Activated CD4-positive, alpha-beta T cell treated with anti-CD3 and anti-CD28 coated beads, Interleukin-2, amount 10 ng/mL, durations not matched to agents 7 days and 5 days (primary cell): ENCODE measurements at regions not wholly inside any gene's neighbourhood (a gene's known extent, or its start where the extent isn't known, plus 50 kb on each side); places are given as distances from the start of the nearest gene placed in this dataset.
"Not testable (repeated sequence)": the region's sequence is repeated elsewhere in the genome, so short reads cannot be mapped to it uniquely, and the experiment has no call there.

Experiments
- CTCF ChIA-PET: fragments of 350-600 bp; sonication (Branson Sonifier 250); formaldehyde crosslinking; loops from one replicate; lab custom pipeline; 2021; ENCODE audit warnings: antibody characterized with exemption; lab: Charles Lee
- POLR2A ChIA-PET: fragments of 350-600 bp; sonication (Branson Sonifier 250); formaldehyde crosslinking; loops from one replicate; lab custom pipeline; 2021; ENCODE audit warnings: antibody characterized with exemption; lab: Charles Lee
- DNase-seq: peaks from one replicate; pipeline ENCODE4 v3.0.0-alpha.2; 2020
- H3K27ac Mint-ChIP-seq: one replicate; pipeline ENCODE4 v1.8.0; 2021; ENCODE audit warnings: mild to moderate bottlenecking, moderate library complexity, mixed read lengths
- H3K27me3 Mint-ChIP-seq: one replicate; pipeline ENCODE4 v1.8.0; 2021; ENCODE audit warnings: mixed read lengths
- H3K36me3 Mint-ChIP-seq: one replicate; pipeline ENCODE4 v1.8.0; 2021; ENCODE audit warnings: low read depth, mixed read lengths
- H3K4me1 Mint-ChIP-seq: one replicate; pipeline ENCODE4 v1.8.0; 2021; ENCODE audit warnings: mixed read lengths
- H3K4me3 Mint-ChIP-seq: one replicate; pipeline ENCODE4 v1.8.0; 2021; ENCODE audit warnings: mild to moderate bottlenecking, moderate library complexity, mixed read lengths
- H3K9me3 Mint-ChIP-seq: one replicate; pipeline ENCODE4 v1.8.0; 2021; ENCODE audit warnings: mixed read lengths

DNA sequence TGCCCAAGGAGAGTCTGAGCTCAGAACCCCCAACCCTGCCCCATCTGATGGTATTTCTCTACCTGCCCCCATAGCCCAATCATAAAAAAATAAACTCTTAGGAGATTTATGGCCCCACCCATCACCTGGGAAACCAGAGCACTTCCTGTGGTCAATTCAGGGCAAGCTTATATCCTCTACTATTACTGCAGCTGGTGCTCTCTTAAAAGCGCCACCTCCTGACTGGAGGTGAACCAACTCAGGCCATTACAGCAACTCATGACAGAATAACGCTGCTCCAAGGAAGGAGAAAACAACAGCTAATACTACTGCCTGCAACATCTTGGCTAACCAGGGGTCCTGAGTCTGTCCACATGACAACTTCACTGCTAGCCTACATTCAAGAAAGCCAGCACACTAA is 195.7 kb downstream of the MTCL1 start:
- no peaks in the 10 kb centered on the region for H3K4me1 Mint-ChIP-seq
- ChIA-PET CTCF (no interaction called here), POLR2A (no interaction called here)
- H3K9me3 Mint-ChIP-seq, result peaks cover 7% of the 10 kb centered on the region
- no peak overlapping the region for H3K4me3 Mint-ChIP-seq
- H3K27me3 Mint-ChIP-seq, result peaks cover 29% of the 10 kb centered on the region
- DNase-seq, result no peak
- no peak overlapping the region for H3K27ac Mint-ChIP-seq
- no peaks in the 10 kb centered on the region for H3K36me3 Mint-ChIP-seq

- Mint-ChIP-seq H3K27me3 (peaks cover 30% of the 10 kb centered on the region), H3K4me3 (no peak overlapping the region), H3K9me3 (peaks cover 11% of the 10 kb centered on the region), H3K4me1 (no peaks in the 10 kb centered on the region), H3K27ac (no peak overlapping the region), H3K36me3 (no peaks in the 10 kb centered on the region)
- no peak for DNase-seq
- POLR2A ChIA-PET, result no interaction called here
- CTCF ChIA-PET, result no interaction called here
Measured at GRCh38 chr18:8904316-8904715, 198.2 kb upstream of the NDUFV2 start.

DNA sequence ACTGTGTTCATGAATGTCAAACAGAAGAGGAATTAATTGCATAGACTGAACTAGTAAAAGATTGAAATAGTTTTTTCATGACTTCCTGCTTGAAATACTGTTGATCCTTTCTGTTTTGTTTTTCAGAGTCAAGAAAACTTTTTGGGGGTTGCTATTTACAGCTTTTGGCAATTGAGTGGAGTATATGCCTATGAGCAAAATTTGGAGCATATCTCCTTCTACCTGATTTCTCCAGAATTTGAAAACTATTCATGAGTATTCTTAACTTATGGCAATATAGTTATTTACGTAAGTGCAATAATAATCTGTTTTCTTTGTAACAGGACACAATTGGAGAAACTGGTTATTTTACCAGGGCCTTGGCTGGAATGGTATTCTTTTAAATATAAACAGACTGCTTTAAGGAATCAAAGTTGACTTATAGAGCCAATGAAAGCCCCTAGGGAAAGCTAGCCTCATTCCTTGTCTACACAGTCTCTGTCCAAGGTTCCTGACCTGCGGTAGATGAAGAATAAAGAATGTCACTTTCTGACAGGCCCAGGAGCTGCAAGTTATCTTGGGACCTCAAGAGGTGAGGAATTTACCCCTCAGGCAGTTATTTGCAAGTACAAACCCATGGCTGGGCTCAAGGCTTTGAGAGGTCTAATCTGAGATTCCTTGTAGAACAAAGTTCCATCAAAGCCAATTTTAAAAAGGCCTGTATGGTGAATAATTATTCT is 193.5 kb upstream of the NDUFV2 start:
- no peak overlapping the region for H3K4me3 Mint-ChIP-seq
- CTCF ChIA-PET, result interaction anchor here (0.6 kb wide), 1 partner anchor 153 kb away, joined by 4 read pairs; no protein-coding TSS in a partner anchor
- peaks cover 17% of the 10 kb centered on the region for H3K9me3 Mint-ChIP-seq
- peaks cover 8% of the 10 kb centered on the region for H3K27me3 Mint-ChIP-seq
- no peaks in the 10 kb centered on the region for H3K36me3 Mint-ChIP-seq
- DNase-seq, result no peak
- peaks cover 10% of the 10 kb centered on the region for H3K4me1 Mint-ChIP-seq
- no peak overlapping the region for H3K27ac Mint-ChIP-seq
- POLR2A ChIA-PET, result no interaction called here

DNA sequence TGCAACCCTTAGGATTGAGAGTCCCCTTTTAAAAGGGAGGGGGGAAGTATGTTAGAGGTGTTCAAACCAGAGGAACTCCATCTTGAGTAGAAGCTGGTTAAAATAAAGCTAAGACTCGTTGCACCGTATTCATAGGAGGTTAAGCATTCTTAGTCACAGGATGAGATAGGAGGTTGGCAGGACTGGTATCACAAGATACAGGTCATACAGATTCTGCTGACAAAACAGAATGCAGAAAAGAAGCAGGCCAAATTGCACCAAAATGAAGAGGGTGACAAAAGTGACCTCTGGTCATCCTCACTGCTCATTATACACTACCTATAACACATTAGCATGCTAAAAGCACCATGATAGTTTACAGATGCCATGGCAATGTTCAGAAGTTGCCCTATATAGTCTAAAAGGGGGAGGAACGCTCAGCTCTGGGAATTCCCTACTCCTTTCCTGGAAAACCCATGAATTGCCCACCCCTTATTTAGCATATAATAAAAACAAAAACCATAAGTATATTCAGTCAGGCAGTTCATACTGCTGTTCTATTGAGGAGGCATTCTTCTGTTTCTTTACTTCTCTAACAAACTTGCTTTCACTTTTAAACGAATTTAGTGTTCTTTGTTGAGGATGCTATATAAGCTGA is 192.2 kb upstream of the NDUFV2 start:
- ChIA-PET POLR2A (no interaction called here), CTCF (no interaction called here)
- peaks cover 10% of the 10 kb centered on the region for H3K4me1 Mint-ChIP-seq
- peaks cover 16% of the 10 kb centered on the region for H3K9me3 Mint-ChIP-seq
- no peak overlapping the region for H3K27ac Mint-ChIP-seq
- DNase-seq, result no peak
- H3K36me3 Mint-ChIP-seq, result peaks cover 2% of the 10 kb centered on the region
- H3K27me3 Mint-ChIP-seq, result peaks cover 4% of the 10 kb centered on the region
- H3K4me3 Mint-ChIP-seq, result no peak overlapping the region

DNA sequence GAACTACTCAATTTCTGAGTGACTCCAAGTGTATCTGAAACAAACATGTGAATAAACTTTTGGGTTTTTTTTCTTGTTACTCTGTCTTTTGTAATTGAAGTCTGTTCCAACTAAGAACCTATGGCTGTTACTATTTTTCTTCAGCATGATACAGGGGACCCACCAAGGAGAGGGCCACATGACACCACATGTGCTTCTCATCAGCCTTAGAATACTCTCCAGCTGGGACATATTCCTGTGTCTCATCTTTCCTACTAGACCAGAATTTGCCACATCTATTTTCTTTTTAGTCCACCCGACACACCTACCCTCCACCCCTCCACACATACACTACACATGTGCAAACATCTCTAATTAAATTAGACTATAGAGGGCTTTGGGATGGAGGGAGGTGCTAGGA is 191.7 kb upstream of the NDUFV2 start:
- CTCF ChIA-PET, result interaction anchor here (0.9 kb wide), 1 partner anchor 19 kb away, joined by 3 read pairs; no protein-coding TSS in a partner anchor
- H3K36me3 Mint-ChIP-seq, result peaks cover 2% of the 10 kb centered on the region
- peaks cover 14% of the 10 kb centered on the region for H3K9me3 Mint-ChIP-seq
- H3K27ac Mint-ChIP-seq, result no peak overlapping the region
- DNase-seq, result no peak
- peaks cover 10% of the 10 kb centered on the region for H3K4me1 Mint-ChIP-seq
- no peak overlapping the region for H3K4me3 Mint-ChIP-seq
- H3K27me3 Mint-ChIP-seq, result peaks cover 3% of the 10 kb centered on the region
- POLR2A ChIA-PET, result no interaction called here

- ChIA-PET POLR2A (no interaction called here), CTCF (interaction anchor here (0.9 to 1.2 kb wide), 2 partner anchors 18 to 26 kb away, joined by 3 read pairs; no protein-coding TSS in a partner anchor)
- Mint-ChIP-seq H3K27ac (no peak overlapping the region), H3K27me3 (no peaks in the 10 kb centered on the region), H3K9me3 (peaks cover 14% of the 10 kb centered on the region), H3K36me3 (peaks cover 2% of the 10 kb centered on the region), H3K4me3 (no peak overlapping the region), H3K4me1 (peaks cover 13% of the 10 kb centered on the region)
- no peak for DNase-seq
Measured at GRCh38 chr18:8911408-8912340, 190.8 kb upstream of the NDUFV2 start.

GRCh38 chr18:8912348-8913326 is 189.9 kb upstream of the NDUFV2 start:
- no peak overlapping the region for H3K4me3 Mint-ChIP-seq
- CTCF ChIA-PET, result interaction anchor here (1.2 kb wide), 1 partner anchor 25 kb away, joined by 3 read pairs; no protein-coding TSS in a partner anchor
- H3K27ac Mint-ChIP-seq, result no peak overlapping the region
- POLR2A ChIA-PET, result no interaction called here
- H3K9me3 Mint-ChIP-seq, result peaks cover 14% of the 10 kb centered on the region
- no peak for DNase-seq
- H3K36me3 Mint-ChIP-seq, result peaks cover 2% of the 10 kb centered on the region
- peaks cover 19% of the 10 kb centered on the region for H3K4me1 Mint-ChIP-seq
- H3K27me3 Mint-ChIP-seq, result no peaks in the 10 kb centered on the region

DNA sequence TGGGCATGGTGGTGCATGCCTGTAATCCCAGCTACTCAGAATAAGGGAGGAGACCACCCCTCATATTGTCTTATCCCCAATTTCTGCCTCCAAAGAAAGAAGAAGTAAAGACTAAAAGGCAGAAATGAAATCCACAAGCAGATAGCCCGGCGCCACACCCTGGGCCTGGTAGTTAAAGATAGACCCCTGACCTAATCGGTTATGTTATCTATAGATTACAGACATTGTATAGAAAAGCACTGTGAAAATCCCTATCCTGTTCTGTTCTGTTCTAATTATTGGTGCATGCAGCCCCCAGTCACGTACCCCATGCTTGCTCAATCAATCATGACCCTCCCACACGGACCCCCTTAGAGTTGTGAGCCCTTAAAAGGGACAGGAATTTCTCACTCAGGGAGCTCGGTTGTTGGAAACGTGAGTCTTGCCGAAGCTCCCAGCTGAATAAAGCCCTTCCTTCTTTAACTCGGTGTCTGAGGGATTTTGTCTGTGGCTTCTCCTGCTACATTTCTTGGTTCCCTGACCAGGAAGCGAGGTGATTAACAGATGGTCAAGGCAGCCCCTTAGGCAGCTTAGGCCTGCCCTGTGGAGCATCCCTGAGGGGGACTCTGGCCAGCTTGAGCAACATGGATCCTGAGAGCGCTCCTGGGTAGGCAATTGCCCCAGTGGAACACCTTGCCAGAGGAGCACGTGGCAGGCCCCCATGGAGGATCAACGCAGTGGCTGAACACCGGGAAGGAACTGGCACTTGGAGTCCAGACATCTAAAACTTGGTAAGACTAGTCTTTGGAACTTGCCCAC is 188.7 kb upstream of the NDUFV2 start:
- Mint-ChIP-seq H3K4me1 (peaks cover 19% of the 10 kb centered on the region), H3K9me3 (peaks cover 11% of the 10 kb centered on the region)
- H3K4me3 Mint-ChIP-seq, H3K27ac Mint-ChIP-seq, DNase-seq, H3K36me3 Mint-ChIP-seq, CTCF ChIA-PET, POLR2A ChIA-PET, H3K27me3 Mint-ChIP-seq: not testable (repeated sequence)

DNA sequence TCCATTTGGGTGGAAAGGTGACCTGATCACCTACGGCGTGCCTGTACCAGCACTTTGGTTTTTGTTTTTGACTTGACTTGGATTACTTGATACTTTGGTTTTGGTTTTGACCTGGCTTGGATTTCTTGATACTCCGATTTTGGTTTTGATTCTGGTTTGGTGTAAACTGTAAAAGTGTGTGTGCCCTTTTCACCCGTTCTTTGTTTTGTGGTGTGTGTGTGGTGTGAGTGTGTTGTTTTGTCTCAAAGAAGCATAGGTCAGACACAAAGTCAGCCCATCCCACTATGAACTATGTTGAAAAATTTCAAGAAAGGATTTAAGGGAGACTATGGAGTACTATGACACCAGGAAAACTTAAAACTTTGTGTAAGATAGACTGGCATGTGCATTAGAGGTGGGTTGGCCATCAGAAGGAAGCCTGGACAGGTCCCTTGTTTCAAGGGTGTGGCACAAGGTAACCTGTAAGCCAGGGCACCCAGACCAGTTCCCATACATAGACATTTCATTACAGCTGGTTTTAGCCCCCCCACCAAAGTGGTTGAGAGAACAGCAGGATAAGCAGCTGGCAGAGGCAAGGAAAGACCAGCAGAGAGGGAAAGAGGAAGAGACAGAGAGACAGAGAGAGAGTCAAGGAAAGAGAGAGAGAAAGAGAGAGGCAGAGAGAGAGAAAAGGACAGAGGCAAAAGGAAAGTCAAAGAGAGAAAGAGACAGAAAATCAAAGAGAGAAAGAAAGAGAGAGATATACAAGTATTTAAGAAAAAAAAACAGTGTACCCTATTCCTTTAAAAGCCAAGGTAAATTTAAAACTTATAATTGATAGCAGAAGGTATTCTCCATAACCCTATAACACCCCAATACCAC is 187.9 kb upstream of the NDUFV2 start:
- POLR2A ChIA-PET, CTCF ChIA-PET, H3K27ac Mint-ChIP-seq, DNase-seq, H3K27me3 Mint-ChIP-seq, H3K36me3 Mint-ChIP-seq, H3K9me3 Mint-ChIP-seq, H3K4me3 Mint-ChIP-seq: not testable (repeated sequence)
- peaks cover 19% of the 10 kb centered on the region for H3K4me1 Mint-ChIP-seq

- POLR2A ChIA-PET, DNase-seq, H3K36me3 Mint-ChIP-seq, H3K4me1 Mint-ChIP-seq, H3K9me3 Mint-ChIP-seq, CTCF ChIA-PET, H3K4me3 Mint-ChIP-seq, H3K27ac Mint-ChIP-seq, H3K27me3 Mint-ChIP-seq: not testable (repeated sequence)
Measured at GRCh38 chr18:8920856-8921787, 181.4 kb upstream of the NDUFV2 start.
